Tibial nerve (tissue), 3 donors: ENCODE measurements at regions not wholly inside any gene's neighbourhood (a gene's known extent, or its start where the extent isn't known, plus 50 kb on each side); places are given as distances from the start of the nearest gene placed in this dataset.

ENCODE experiments used
- POLR2A ChIP-seq, 2 donors: fragments of 450-650 bp; IDR thresholded peaks; one replicate each; pipeline ENCODE4 v1.6.1; 2017; ENCODE audit warnings: antibody characterized with exemption in 2 of 2, mild to moderate bottlenecking in 2 of 2, moderate library complexity in 2 of 2
- TF ChIP-seq, protein P1 (sequence below), 5 experiments: fragments of 200-600 bp in 3 of 5; fragments of 450-650 bp in 2 of 5; sonication (generic) in 3 of 5; IDR thresholded peaks; one replicate each; pipeline ENCODE4 v1.5.1; 2016 to 2019; ENCODE audit warnings: antibody characterized with exemption in 5 of 5, mild to moderate bottlenecking in 3 of 5, moderate library complexity in 2 of 5

DNA sequence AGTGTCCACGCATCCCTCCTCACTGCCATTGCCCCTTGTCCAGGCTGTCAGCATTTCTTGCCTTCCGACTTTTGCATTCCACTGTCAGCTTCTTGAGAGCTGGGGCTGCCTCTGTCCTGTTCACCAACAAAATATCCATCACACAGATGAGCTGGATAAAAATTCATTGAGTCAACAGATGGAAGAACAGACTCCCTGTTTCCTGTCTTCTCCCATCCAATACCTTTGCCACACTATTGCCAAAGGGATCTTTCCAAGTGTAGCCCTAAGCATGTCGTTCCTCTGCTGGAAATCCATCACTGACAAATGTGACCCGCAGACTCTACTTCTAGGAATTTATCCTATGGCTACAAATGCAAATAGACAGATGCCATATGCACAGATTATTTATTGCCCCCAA lies 78.0 kb upstream of the PJA1 start:
- TF ChIP-seq, protein P1, sequence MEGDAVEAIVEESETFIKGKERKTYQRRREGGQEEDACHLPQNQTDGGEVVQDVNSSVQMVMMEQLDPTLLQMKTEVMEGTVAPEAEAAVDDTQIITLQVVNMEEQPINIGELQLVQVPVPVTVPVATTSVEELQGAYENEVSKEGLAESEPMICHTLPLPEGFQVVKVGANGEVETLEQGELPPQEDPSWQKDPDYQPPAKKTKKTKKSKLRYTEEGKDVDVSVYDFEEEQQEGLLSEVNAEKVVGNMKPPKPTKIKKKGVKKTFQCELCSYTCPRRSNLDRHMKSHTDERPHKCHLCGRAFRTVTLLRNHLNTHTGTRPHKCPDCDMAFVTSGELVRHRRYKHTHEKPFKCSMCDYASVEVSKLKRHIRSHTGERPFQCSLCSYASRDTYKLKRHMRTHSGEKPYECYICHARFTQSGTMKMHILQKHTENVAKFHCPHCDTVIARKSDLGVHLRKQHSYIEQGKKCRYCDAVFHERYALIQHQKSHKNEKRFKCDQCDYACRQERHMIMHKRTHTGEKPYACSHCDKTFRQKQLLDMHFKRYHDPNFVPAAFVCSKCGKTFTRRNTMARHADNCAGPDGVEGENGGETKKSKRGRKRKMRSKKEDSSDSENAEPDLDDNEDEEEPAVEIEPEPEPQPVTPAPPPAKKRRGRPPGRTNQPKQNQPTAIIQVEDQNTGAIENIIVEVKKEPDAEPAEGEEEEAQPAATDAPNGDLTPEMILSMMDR (IDR thresholded peaks at IDR 0.05): no peak
- no peak for TF ChIP-seq POLR2A (IDR thresholded peaks at IDR 0.05)
